Heart left ventricle (tissue), 16 donors: ENCODE measurements at regions not wholly inside any gene's neighbourhood (a gene's known extent, or its start where the extent isn't known, plus 50 kb on each side); places are given as distances from the start of the nearest gene placed in this dataset.

Source experiments
- ATAC-seq, 4 donors: fragments of 200-7000 bp; cut with Tn5 transposase; one replicate each; pipeline ENCODE4 v1.9.1; 2020 to 2022; ENCODE audit warnings: moderate library complexity in 4 of 4, mild to moderate bottlenecking in 3 of 4, moderate number of reproducible peaks in 1 of 4
- DNase-seq, 5 donors: peaks; one replicate each; pipeline ENCODE4 v3.0.0-alpha.2; 2020
- H3K27ac ChIP-seq, 12 donors: fragments of 200-600 bp; sonication (generic) in 4 of 12; one replicate each; pipeline versions ENCODE4 v1.5.0 to v1.8.0; 2016 to 2022; ENCODE audit warnings: mild to moderate bottlenecking in 2 of 12
- H3K27me3 ChIP-seq, 9 donors: fragments of 200-600 bp; sonication (generic) in 2 of 9; one replicate each; pipeline versions ENCODE4 v1.5.1 to v1.8.0; 2016 to 2022; ENCODE audit warnings: mild to moderate bottlenecking in 3 of 9
- H3K36me3 ChIP-seq, 9 donors: fragments of 200-600 bp; sonication (generic) in 2 of 9; one replicate each; pipeline versions ENCODE4 v1.5.0 to v1.8.0; 2018 to 2022; ENCODE audit warnings: mild to moderate bottlenecking in 2 of 9
- H3K4me1 ChIP-seq, 12 donors: fragments of 200-600 bp; sonication (generic) in 4 of 12; one replicate each; pipeline versions ENCODE4 v1.5.0 to v1.8.0; 2016 to 2022; ENCODE audit warnings: mild to moderate bottlenecking in 3 of 12
- H3K4me3 ChIP-seq, 12 donors: fragments of 200-600 bp; sonication (generic) in 4 of 12; one replicate each; pipeline versions ENCODE4 v1.5.0 to v1.8.0; 2017 to 2022; ENCODE audit warnings: mild to moderate bottlenecking in 9 of 12, moderate library complexity in 4 of 12
- H3K9me3 ChIP-seq, 12 donors: fragments of 200-600 bp; sonication (generic) in 4 of 12; one replicate each; pipeline versions ENCODE4 v1.5.0 to v1.8.0; 2016 to 2022; ENCODE audit warnings: mild to moderate bottlenecking in 1 of 12
- POLR2A ChIP-seq, 2 donors: fragments of 450-650 bp; IDR thresholded peaks; one replicate each; pipeline ENCODE4 v1.6.1; 2017; ENCODE audit warnings: antibody characterized with exemption in 2 of 2, mild to moderate bottlenecking in 2 of 2, moderate library complexity in 2 of 2
- WGBS, 4 donors: extraction: QIAGEN DNeasy Blood & Tissue Kit in 2 of 4; methylation state at CpG; one replicate each; pipeline versions ENCODE4 v1.1.5 to v1.1.7; 2013 to 2018; 5-methylcytosine and 5-hydroxymethylcytosine counted together
- intact Hi-C, 10 donors: fragments of 100-400 bp; cut with DNase I; formaldehyde crosslinking; loops; one replicate each; pipeline versions ENCODE4 v1.11.1 to v1.14.2; 2022
- TF ChIP-seq, protein P1 (sequence below), 12 donors: fragments of 200-600 bp; sonication (generic) in 4 of 12; IDR thresholded peaks; one replicate each; pipeline versions ENCODE4 v1.5.0 to v1.8.0; 2018 to 2022; ENCODE audit warnings: antibody characterized with exemption in 12 of 12, mild to moderate bottlenecking in 5 of 12
- donor health status: ischemic (EF 13 %, LVEDD 7.1; RV severe dilation, severe dysfunction).
- donor health status: healthy with polysubstance abuse.
- donor health status: DM: no; HTN: yes; CAD: no.
- donor health status: DM: no; HTN: no; CAD: no.
- donor health status: ischemic (EF 25% LVEDD 6.9; RV normal size, moderate dysfunction).
- donor health status: ischemic (EF 25% LVEDD 5.7; RV mildly dilated, moderate dysfunction).
- donor health status: healthy.
- donor health status: DM: yes; HTN: yes; CAD: no.
- donor health status: ischemic (EF 35%, LVEDD 5.7; RV mildly dilated, moderate dysfunction).
- donor health status: nonischemic (EF 11% LVEDD 7.7; RV severe dilation, severe dysfunction).
- donor health status: DM: yes; HTN: yes; CAD: no.
- donor health status: PGD.
- donor health status: ischemic (EF 29% LVEDD 5.4; RV normal size, mild dysfunction).
- donor health status: nonischemic (EF 23%, LVEDD 6.1; RV moderate dilation, normal function).

DNA sequence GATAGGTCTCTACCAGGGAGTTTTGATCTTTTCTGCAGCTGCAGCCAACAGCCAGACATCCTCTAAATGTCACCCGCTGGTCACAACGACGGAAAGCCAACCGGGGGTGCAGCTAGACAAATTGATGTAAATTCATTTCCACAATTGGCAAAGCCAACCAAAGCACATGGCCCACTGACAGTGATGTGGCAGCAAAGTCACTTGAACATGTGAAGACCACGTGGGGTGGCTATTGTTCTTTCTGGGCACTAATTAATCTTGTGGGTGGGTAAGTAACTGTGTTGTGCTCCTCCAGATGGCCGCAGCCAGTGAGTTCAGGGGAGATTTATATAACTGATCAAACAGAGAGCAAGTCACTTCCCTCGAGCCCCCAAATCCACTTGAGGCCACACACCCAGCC lies 354.1 kb downstream of the ANKRD30A start:
- intact Hi-C loops, result no loop called here
- 74 to 79% (median 77%) methylated on average over 7 of the region's 7 CpGs for WGBS, 4 donors
- H3K9me3 ChIP-seq, result no peaks in the 10 kb centered on the region
- H3K27ac ChIP-seq, result no peak overlapping the region
- H3K27me3 ChIP-seq, result peaks cover 0 to 5% (median 0%) of the 10 kb centered on the region in 9 donors
- no peaks in the 10 kb centered on the region for H3K4me1 ChIP-seq
- no peak for TF ChIP-seq POLR2A (IDR thresholded peaks at IDR 0.05)
- TF ChIP-seq, protein P1, sequence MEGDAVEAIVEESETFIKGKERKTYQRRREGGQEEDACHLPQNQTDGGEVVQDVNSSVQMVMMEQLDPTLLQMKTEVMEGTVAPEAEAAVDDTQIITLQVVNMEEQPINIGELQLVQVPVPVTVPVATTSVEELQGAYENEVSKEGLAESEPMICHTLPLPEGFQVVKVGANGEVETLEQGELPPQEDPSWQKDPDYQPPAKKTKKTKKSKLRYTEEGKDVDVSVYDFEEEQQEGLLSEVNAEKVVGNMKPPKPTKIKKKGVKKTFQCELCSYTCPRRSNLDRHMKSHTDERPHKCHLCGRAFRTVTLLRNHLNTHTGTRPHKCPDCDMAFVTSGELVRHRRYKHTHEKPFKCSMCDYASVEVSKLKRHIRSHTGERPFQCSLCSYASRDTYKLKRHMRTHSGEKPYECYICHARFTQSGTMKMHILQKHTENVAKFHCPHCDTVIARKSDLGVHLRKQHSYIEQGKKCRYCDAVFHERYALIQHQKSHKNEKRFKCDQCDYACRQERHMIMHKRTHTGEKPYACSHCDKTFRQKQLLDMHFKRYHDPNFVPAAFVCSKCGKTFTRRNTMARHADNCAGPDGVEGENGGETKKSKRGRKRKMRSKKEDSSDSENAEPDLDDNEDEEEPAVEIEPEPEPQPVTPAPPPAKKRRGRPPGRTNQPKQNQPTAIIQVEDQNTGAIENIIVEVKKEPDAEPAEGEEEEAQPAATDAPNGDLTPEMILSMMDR (IDR thresholded peaks at IDR 0.05), result no peak
- H3K36me3 ChIP-seq, result no peaks in the 10 kb centered on the region
- no peak for DNase-seq
- no peak for ATAC-seq
- no peak overlapping the region for H3K4me3 ChIP-seq

DNA sequence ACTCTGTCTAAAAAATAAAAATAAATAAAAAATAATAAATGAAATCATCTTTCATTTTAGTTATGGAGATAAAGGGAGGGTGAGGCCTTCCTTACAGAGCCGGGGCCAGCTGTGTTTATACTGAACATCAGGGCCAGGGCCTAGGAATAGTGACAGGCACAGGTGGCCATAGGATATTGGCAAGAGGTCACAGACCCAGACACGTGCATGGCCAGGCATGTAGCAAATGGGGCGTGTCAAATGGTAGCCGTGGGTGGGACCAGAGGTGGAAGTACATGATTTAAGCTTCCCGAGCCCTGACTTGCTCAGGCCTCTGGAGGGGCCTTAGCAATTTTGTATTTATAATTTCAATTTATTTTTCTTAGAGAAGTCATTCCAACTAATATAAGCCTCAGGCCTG lies 353.0 kb downstream of the ANKRD30A start:
- H3K27me3 ChIP-seq, result peaks cover 0 to 5% (median 0%) of the 10 kb centered on the region in 9 donors
- H3K27ac ChIP-seq, result no peak overlapping the region
- no peaks in the 10 kb centered on the region for H3K9me3 ChIP-seq
- TF ChIP-seq, protein P1 (IDR thresholded peaks at IDR 0.05), result no peak
- TF ChIP-seq POLR2A (IDR thresholded peaks at IDR 0.05), result no peak
- DNase-seq, result no peak
- H3K4me1 ChIP-seq, result no peaks in the 10 kb centered on the region
- ATAC-seq, result no peak
- WGBS, 4 donors, result 66 to 75% (median 70%) methylated on average over 5 of the region's 5 CpGs
- no peak overlapping the region for H3K4me3 ChIP-seq
- H3K36me3 ChIP-seq, result no peaks in the 10 kb centered on the region
- intact Hi-C loops, result no loop called here

DNA sequence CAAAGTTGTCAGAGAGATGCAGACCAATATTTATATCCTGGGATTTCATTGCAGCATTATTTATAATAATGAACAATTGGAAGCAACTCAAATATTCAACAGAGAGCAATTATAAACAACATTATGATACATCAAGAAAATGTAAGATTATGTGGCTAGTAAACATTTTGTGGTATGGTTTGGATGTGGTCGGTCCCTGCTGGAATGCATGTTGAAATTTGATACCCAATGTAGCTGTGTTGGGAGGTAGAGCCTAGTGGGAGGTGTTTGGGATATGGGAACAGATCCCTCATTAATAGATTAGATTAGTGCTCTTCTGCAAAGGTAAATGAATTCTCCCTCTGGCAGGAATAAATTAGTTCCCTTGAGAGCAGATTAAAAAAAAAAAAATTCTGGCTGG lies 350.9 kb downstream of the ANKRD30A start:
- H3K27me3 ChIP-seq, result no peaks in the 10 kb centered on the region
- ATAC-seq (no peak), DNase-seq (no peak)
- no peaks in the 10 kb centered on the region for H3K36me3 ChIP-seq
- no peak overlapping the region for H3K4me3 ChIP-seq
- H3K9me3 ChIP-seq, result peaks cover 0 to 2% (median 0%) of the 10 kb centered on the region in 12 donors
- intact Hi-C loops, result no loop called here
- H3K4me1 ChIP-seq, result no peaks in the 10 kb centered on the region
- 32 to 60% (median 46%) methylated on average over 1 of the region's 1 CpG for WGBS, 4 donors
- no peak overlapping the region for H3K27ac ChIP-seq
- TF ChIP-seq POLR2A (IDR thresholded peaks at IDR 0.05), result no peak
- TF ChIP-seq, protein P1 (IDR thresholded peaks at IDR 0.05), result no peak

DNA sequence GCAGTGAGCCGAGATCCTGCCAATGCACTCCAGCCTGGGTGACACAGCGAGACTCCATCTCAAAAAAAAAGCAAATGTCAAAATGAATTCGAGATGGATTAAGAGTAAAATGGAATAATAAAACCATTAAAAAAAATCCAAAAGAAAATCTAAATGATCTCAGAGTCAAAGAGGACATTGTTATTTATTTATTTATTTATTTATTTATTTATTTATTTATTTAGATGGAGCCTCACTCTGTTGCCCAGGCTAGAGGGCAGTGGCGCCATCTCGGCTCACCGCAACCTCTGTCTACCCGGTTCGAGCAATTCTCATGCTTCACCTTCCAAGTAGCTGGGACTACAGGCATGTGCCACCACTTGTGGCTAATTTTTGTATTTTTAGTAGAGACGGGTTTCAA lies 349.2 kb downstream of the ANKRD30A start:
- no peak for DNase-seq
- Histone ChIP-seq H3K27me3 (no peaks in the 10 kb centered on the region), H3K27ac (no peak overlapping the region), H3K4me3 (no peak overlapping the region), H3K9me3 (peaks cover 0 to 2% (median 0%) of the 10 kb centered on the region in 12 donors), H3K4me1 (no peaks in the 10 kb centered on the region), H3K36me3 (no peaks in the 10 kb centered on the region)
- TF ChIP-seq, protein P1 (IDR thresholded peaks at IDR 0.05), result no peak
- no peak for TF ChIP-seq POLR2A (IDR thresholded peaks at IDR 0.05)
- no peak for ATAC-seq
- 84 to 90% (median 88%) methylated on average over 9 of the region's 9 CpGs for WGBS, 4 donors
- intact Hi-C loops, result no loop called here
